Endothelial cell of umbilical vein (primary cell): ENCODE measurements at regions not wholly inside any gene's neighbourhood (a gene's known extent, or its start where the extent isn't known, plus 50 kb on each side); places are given as distances from the start of the nearest gene placed in this dataset.

ENCODE experiments used
- BruUV-seq: library from RNA; stranded (reverse); fragments of 400-500 nt; replicated peaks from 2 replicates; lab custom pipeline; 2021; lab: Mats Ljungman, UMichigan
- CTCF ChIA-PET: fragments of 300-600, 350-600 bp; sonication (Branson Sonifier 250); formaldehyde crosslinking; loops from one replicate; lab custom pipeline; 2021; ENCODE audit warnings: antibody characterized with exemption, inconsistent platforms; lab: Charles Lee
- POLR2A ChIA-PET: fragments of 300-600, 350-600 bp; sonication (Branson Sonifier 250); formaldehyde crosslinking; loops from one replicate; lab custom pipeline; 2021; ENCODE audit warnings: antibody characterized with exemption, inconsistent platforms; lab: Charles Lee
- DNase-seq: peaks from one replicate; pipeline ENCODE4 v3.0.0-alpha.2; 2011; ENCODE audit warnings: low read depth, low spot score
- FAIRE-seq: peaks from 2 replicates; lab custom pipeline; 2011; peaks lifted over from hg19 to GRCh38; lab: Jason Lieb, UNC
- H2AFZ ChIP-seq: 2 replicates; pipeline ENCODE4 v1.6.0; 2012; ENCODE audit warnings: low read depth, low read length, control low read depth, inconsistent platforms
- H3K27ac ChIP-seq: 2 replicates; pipeline ENCODE4 v1.5.1; 2011; ENCODE audit warnings: low read depth, mild to moderate bottlenecking, control low read depth, low read length, moderate library complexity; ENCODE audit not compliant: insufficient read depth
- H3K27me3 ChIP-seq, 2 experiments: 2 replicates each; pipeline versions ENCODE4 v1.6.0 to v1.6.1; 2011; ENCODE audit warnings: low read length in 2 of 2, mixed read lengths in 1 of 2; ENCODE audit not compliant: control insufficient read depth in 2 of 2, insufficient read depth in 2 of 2
- H3K36me3 ChIP-seq, 2 experiments: 2 replicates in 1 of 2; 3 replicates in 1 of 2; pipeline ENCODE4 v1.5.1; 2011; ENCODE audit warnings: low read length in 2 of 2, mild to moderate bottlenecking in 1 of 2, moderate library complexity in 1 of 2; ENCODE audit not compliant: control insufficient read depth in 2 of 2, insufficient read depth in 2 of 2; ENCODE audit errors: extremely low read depth in 1 of 2
- H3K4me1 ChIP-seq: 3 replicates; pipeline ENCODE4 v1.5.1; 2011; ENCODE audit warnings: mild to moderate bottlenecking, low read length; ENCODE audit not compliant: control insufficient read depth, insufficient read depth; ENCODE audit errors: extremely low read depth
- H3K4me2 ChIP-seq: 2 replicates; pipeline ENCODE4 v1.6.1; 2011; ENCODE audit warnings: low read length, control low read depth, mixed read lengths; ENCODE audit not compliant: insufficient read depth
- H3K4me3 ChIP-seq, 3 experiments: fragments of 200-600 bp in 1 of 3; sonication (generic), shearing (Covaris generic) in 1 of 3; replicated peaks in 1 of 3; 2 replicates each; pipeline ENCODE4 v1.5.1; 2011 to 2016; ENCODE audit warnings: control low read depth in 3 of 3, low read length in 3 of 3, mild to moderate bottlenecking in 2 of 3, inconsistent platforms in 1 of 3, low read depth in 1 of 3, moderate library complexity in 1 of 3; ENCODE audit not compliant: insufficient read depth in 1 of 3
- H3K79me2 ChIP-seq: 2 replicates; pipeline ENCODE4 v1.6.0; 2012; ENCODE audit warnings: low read length, inconsistent platforms; ENCODE audit not compliant: control insufficient read depth, insufficient read depth
- H3K9ac ChIP-seq: replicated peaks from 2 replicates; pipeline ENCODE3; 2011; ENCODE audit warnings: low read length, control low read depth; ENCODE audit not compliant: insufficient read depth; ENCODE audit errors: extremely low read depth
- H3K9me1 ChIP-seq: replicated peaks from 3 replicates; pipeline ENCODE4 v1.6.0; 2011; ENCODE audit warnings: mild to moderate bottlenecking, low read length; ENCODE audit not compliant: control insufficient read depth, insufficient read depth; ENCODE audit errors: extremely low read depth
- H3K9me3 ChIP-seq: replicated peaks from 2 replicates; pipeline ENCODE4 v1.5.1; 2012; ENCODE audit warnings: low read length, inconsistent platforms; ENCODE audit not compliant: control insufficient read depth, insufficient read depth
- H4K20me1 ChIP-seq: replicated peaks from 2 replicates; pipeline ENCODE3; 2011; ENCODE audit warnings: mild to moderate bottlenecking, low read length; ENCODE audit not compliant: control insufficient read depth, insufficient read depth; ENCODE audit errors: extremely low read depth
- CTCF ChIP-seq, 2 donors: IDR thresholded peaks; 1 replicate in 1 of 2; 2 replicates in 1 of 2; pipeline ENCODE4 v1.5.1; 2011; ENCODE audit warnings: low read length in 2 of 2, mild to moderate bottlenecking in 2 of 2, moderate library complexity in 2 of 2, control low read depth in 1 of 2, inconsistent platforms in 1 of 2, low read depth in 1 of 2; ENCODE audit not compliant: insufficient read depth in 1 of 2; ENCODE audit errors: extremely low read depth in 1 of 2
- EZH2 ChIP-seq: IDR thresholded peaks from 2 replicates; pipeline ENCODE4 v1.6.1; 2012; ENCODE audit warnings: borderline replicate concordance, low read depth, mild to moderate bottlenecking, moderate library complexity, low read length, inconsistent platforms; ENCODE audit not compliant: severe bottlenecking
- FOS ChIP-seq: IDR thresholded peaks from 2 replicates; pipeline ENCODE4 v1.6.1; 2011; ENCODE audit warnings: mild to moderate bottlenecking, low read length, moderate library complexity, borderline replicate concordance; ENCODE audit not compliant: insufficient read depth
- GATA2 ChIP-seq: IDR thresholded peaks from 2 replicates; pipeline ENCODE4 v1.7.0; 2011; ENCODE audit warnings: low read depth, mild to moderate bottlenecking, moderate library complexity, mixed read lengths, low read length; ENCODE audit not compliant: insufficient read length, insufficient read depth
- JUN ChIP-seq: IDR thresholded peaks from 2 replicates; pipeline ENCODE4 v1.6.1; 2011; ENCODE audit warnings: borderline replicate concordance, low read depth; ENCODE audit not compliant: insufficient read length, insufficient read depth
- MAX ChIP-seq: IDR thresholded peaks from 2 replicates; pipeline ENCODE4 v1.6.1; 2011; ENCODE audit not compliant: insufficient read depth, insufficient read length
- MYC ChIP-seq: IDR thresholded peaks from one replicate; pipeline ENCODE4 v1.6.1; 2011; ENCODE audit warnings: mild to moderate bottlenecking, low read depth, low read length
- POLR2A ChIP-seq: IDR thresholded peaks from 2 replicates; pipeline ENCODE4 v1.6.1; 2012; ENCODE audit warnings: low read depth, mild to moderate bottlenecking, control low read depth, low read length
- POLR2AphosphoS5 ChIP-seq: IDR thresholded peaks from 2 replicates; pipeline ENCODE4 v1.6.1; 2012; ENCODE audit warnings: low read depth, mild to moderate bottlenecking, control low read depth, low read length, moderate library complexity; ENCODE audit not compliant: insufficient read depth
- dilution Hi-C: fragments of 300-500 bp; cut with MboI; formaldehyde crosslinking; loops from one replicate; pipeline ENCODE4 v1.15.0; 2019; ENCODE audit warnings: low sequenced_read_pairs; ENCODE audit not compliant: extremely low pct_ligation_motif_present
- intact Hi-C: fragments of 100-400 bp; cut with micrococcal nuclease; formaldehyde crosslinking; loops from one replicate; pipeline ENCODE4 v1.10.0; 2022

GRCh38 chr1:235019471-235019870 lies 109.2 kb downstream of the TOMM20 start:
- H3K4me3 ChIP-seq: no peak overlapping the region
- CTCF ChIA-PET: no interaction called here
- H3K9me3 ChIP-seq: no peaks in the 10 kb centered on the region
- POLR2A ChIA-PET: no interaction called here
- intact Hi-C loops: no loop called here
- TF ChIP-seq GATA2: no peak
- TF ChIP-seq FOS: no peak
- TF ChIP-seq EZH2: no peak
- TF ChIP-seq POLR2AphosphoS5: no peak
- no peak for TF ChIP-seq CTCF (IDR thresholded peaks at IDR 0.05; ENCODE audit: extremely low read depth in 1 of 2, insufficient read depth in 1 of 2, low read depth in 1 of 2, low read length in 2 of 2)
- TF ChIP-seq JUN: no peak
- no peak for TF ChIP-seq MYC
- TF ChIP-seq POLR2A: no peak
- TF ChIP-seq MAX: no peak
- no peak overlapping the region for H3K27ac ChIP-seq
- H3K36me3 ChIP-seq: no peaks in the 10 kb centered on the region
- no peaks in the 10 kb centered on the region for H3K9me1 ChIP-seq
- H3K79me2 ChIP-seq: no peaks in the 10 kb centered on the region
- dilution Hi-C loops: no loop called here
- H2AFZ ChIP-seq: no peak overlapping the region
- H3K27me3 ChIP-seq: no peaks in the 10 kb centered on the region
- H3K4me1 ChIP-seq: no peaks in the 10 kb centered on the region
- H3K4me2 ChIP-seq: no peak overlapping the region
- H3K9ac ChIP-seq: no peak overlapping the region
- DNase-seq: no peak
- no TSS peak for BruUV-seq
- no peaks in the 10 kb centered on the region for H4K20me1 ChIP-seq
- no peak for FAIRE-seq
